HepG2 (cell line): ENCODE measurements at regions not wholly inside any gene's neighbourhood (a gene's known extent, or its start where the extent isn't known, plus 50 kb on each side); places are given as distances from the start of the nearest gene placed in this dataset.

ENCODE experiments used
- CBX5 ChIP-seq: sonication (generic); formaldehyde crosslinking; IDR thresholded peaks from 2 replicates; pipeline ENCODE4 v1.4.0; 2020; ENCODE audit warnings: missing genetic modification reagents, borderline replicate concordance
- RFX3 ChIP-seq: IDR thresholded peaks from 2 replicates; pipeline ENCODE4 v1.6.1; 2016; ENCODE audit warnings: missing biosample characterization, missing genetic modification reagents
- SRF ChIP-seq: IDR thresholded peaks from 2 replicates; pipeline ENCODE4 v1.6.1; 2011; ENCODE audit warnings: mild to moderate bottlenecking, low read depth, low read length, moderate library complexity
- TFDP2 ChIP-seq: sonication (generic); formaldehyde crosslinking; IDR thresholded peaks from 2 replicates; pipeline ENCODE4 v1.4.0; 2020; ENCODE audit warnings: missing genetic modification reagents
- ZBTB40 ChIP-seq, 2 experiments: fragments of 450-650 bp in 1 of 2; sonication (generic) in 1 of 2; formaldehyde crosslinking in 1 of 2; IDR thresholded peaks; 2 replicates each; pipeline versions ENCODE4 v1.6.1 to v1.8.0; 2016 to 2022; ENCODE audit warnings: antibody characterized with exemption in 1 of 2, mild to moderate bottlenecking in 1 of 2, missing genetic modification reagents in 1 of 2
- ZFY ChIP-seq: sonication (generic); formaldehyde crosslinking; IDR thresholded peaks from 2 replicates; pipeline ENCODE4 v1.4.0; 2020; ENCODE audit warnings: missing genetic modification reagents
- ZNF234 ChIP-seq: sonication (generic); formaldehyde crosslinking; conservative IDR thresholded peaks from 2 replicates; pipeline ENCODE4 v1.5.1; 2020; ENCODE audit warnings: mild to moderate bottlenecking, missing genetic modification reagents
- ZNF720 ChIP-seq: sonication (generic); formaldehyde crosslinking; IDR thresholded peaks from 2 replicates; pipeline ENCODE4 v1.4.0; 2020; ENCODE audit warnings: missing genetic modification reagents

DNA sequence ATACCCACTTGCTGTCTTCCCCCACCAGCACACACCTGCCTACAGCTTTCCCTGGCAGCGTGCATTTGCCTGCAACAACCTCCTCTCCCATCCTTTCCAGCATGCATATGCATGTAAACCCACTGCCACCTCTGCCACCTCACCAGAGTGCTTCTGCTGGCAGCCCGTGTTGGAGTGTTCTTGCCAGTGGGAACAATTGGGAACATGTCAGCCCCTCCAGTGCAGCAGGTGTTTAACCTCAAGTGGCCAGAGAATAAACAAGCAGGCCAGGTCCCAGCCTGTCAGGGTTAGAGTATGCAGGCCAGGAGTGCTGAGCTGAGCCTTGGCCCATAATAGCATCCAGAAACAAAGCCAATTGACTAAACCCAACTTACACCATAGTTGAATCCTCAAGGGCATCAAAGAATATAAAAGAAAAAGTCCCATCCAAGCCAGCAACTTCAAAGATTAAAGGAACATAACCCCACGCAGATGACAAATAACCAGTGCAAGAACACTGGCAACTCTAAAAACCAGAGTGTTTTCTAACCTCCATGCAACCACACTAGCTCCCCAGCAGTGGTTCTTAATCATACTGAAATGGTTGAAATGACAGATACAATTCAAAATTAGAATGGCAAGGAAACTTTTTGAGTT, 1212.1 kb upstream of the CITED2 start (continued):
- TF ChIP-seq ZBTB40 (IDR thresholded peaks at IDR 0.05) = no peak
- TF ChIP-seq ZBTB40 (CRISPR knock-in tag; IDR thresholded peaks at IDR 0.05) = no peak
- TF ChIP-seq RFX3 (CRISPR knock-in tag) = no peak
- no peak for TF ChIP-seq ZNF720 (CRISPR knock-in tag)
- TF ChIP-seq ZFY (CRISPR knock-in tag) = no peak
- TF ChIP-seq TFDP2 (CRISPR knock-in tag) = no peak
- TF ChIP-seq CBX5 (CRISPR knock-in tag) = no peak
- no peak for TF ChIP-seq SRF
- no peak for TF ChIP-seq ZNF234
